ENCODE measurements at regions not wholly inside any gene's neighbourhood (a gene's known extent, or its start where the extent isn't known, plus 50 kb on each side); places are given as distances from the start of the nearest gene placed in this dataset.

DNA sequence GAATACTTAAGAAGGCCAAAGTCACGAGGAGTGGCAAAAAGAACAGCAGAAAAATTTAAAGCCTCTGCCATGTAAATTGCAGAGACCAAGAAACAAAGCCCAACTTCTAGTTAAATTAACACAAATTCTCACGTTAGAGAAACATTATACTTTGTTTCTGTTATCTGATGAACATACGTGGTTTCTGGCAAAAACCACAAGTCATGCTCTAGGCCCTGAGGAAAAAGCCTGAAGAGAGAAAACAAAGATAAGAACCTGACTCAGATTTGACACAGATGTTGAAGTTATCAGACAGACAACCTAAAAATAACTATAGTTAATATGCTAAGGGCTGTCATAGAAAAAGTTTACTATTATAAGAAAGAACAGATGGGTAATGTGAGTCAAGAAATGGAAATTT, 149.1 kb upstream of the PCDH10 start:
- TF ChIP-seq, protein P1, sequence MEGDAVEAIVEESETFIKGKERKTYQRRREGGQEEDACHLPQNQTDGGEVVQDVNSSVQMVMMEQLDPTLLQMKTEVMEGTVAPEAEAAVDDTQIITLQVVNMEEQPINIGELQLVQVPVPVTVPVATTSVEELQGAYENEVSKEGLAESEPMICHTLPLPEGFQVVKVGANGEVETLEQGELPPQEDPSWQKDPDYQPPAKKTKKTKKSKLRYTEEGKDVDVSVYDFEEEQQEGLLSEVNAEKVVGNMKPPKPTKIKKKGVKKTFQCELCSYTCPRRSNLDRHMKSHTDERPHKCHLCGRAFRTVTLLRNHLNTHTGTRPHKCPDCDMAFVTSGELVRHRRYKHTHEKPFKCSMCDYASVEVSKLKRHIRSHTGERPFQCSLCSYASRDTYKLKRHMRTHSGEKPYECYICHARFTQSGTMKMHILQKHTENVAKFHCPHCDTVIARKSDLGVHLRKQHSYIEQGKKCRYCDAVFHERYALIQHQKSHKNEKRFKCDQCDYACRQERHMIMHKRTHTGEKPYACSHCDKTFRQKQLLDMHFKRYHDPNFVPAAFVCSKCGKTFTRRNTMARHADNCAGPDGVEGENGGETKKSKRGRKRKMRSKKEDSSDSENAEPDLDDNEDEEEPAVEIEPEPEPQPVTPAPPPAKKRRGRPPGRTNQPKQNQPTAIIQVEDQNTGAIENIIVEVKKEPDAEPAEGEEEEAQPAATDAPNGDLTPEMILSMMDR (conservative IDR thresholded peaks at IDR 0.05): no peak
- no peak for TF ChIP-seq EZH2 (IDR thresholded peaks at IDR 0.05; ENCODE audit: low read depth)

Measured in PC-9 (cell line).